Neuron (in vitro differentiated cells): ENCODE measurements at regions not wholly inside any gene's neighbourhood (a gene's known extent, or its start where the extent isn't known, plus 50 kb on each side); places are given as distances from the start of the nearest gene placed in this dataset.

ENCODE experiments used
- H2AFZ ChIP-seq: one replicate; pipeline ENCODE4 v1.6.1; 2013; ENCODE audit warnings: low read depth, mild to moderate bottlenecking, inconsistent platforms, low read length, moderate library complexity
- H3K27me3 ChIP-seq: one replicate; pipeline ENCODE4 v1.6.1; 2013; ENCODE audit warnings: low read length; ENCODE audit not compliant: insufficient read depth
- H3K36me3 ChIP-seq: one replicate; pipeline ENCODE4 v1.6.1; 2013; ENCODE audit warnings: low read length; ENCODE audit not compliant: insufficient read depth
- H3K4me1 ChIP-seq: one replicate; pipeline ENCODE4 v1.6.1; 2013; ENCODE audit warnings: low read length; ENCODE audit not compliant: insufficient read depth
- H3K4me3 ChIP-seq: 2 replicates; pipeline ENCODE4 v1.5.1; 2013; ENCODE audit warnings: mild to moderate bottlenecking, low read length, moderate library complexity
- H3K9me3 ChIP-seq: one replicate; pipeline ENCODE4 v1.6.1; 2013; ENCODE audit warnings: low read length

GRCh38 chr6:14246876-14247275 lies 129.3 kb downstream of the CD83 start:
- Histone ChIP-seq H3K4me3 (no peak overlapping the region), H2AFZ (no peak overlapping the region), H3K4me1 (peaks cover 17% of the 10 kb centered on the region), H3K9me3 (no peaks in the 10 kb centered on the region), H3K27me3 (no peaks in the 10 kb centered on the region), H3K36me3 (no peaks in the 10 kb centered on the region)

DNA sequence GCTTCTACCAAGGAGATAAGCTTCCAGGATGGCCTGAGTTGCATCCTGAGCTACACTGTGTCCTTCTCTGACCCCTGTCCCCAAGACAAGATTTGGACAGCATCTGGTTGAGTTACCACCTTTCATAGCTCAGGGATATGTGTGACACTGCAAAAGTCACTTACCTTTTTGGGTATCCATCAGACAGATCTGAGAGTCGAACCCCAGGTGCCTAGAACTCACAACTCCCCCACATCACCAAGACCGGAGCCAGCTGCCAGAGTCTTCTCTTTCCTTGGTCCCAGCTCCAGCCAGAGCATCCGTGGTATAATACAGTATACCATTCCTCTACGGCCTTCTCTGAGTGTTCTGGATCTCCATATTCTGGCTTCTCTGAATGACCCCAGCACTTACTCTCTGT lies 133.0 kb downstream of the CD83 start:
- H3K36me3 ChIP-seq = no peaks in the 10 kb centered on the region
- no peak overlapping the region for H3K4me3 ChIP-seq
- no peak overlapping the region for H2AFZ ChIP-seq
- no peaks in the 10 kb centered on the region for H3K9me3 ChIP-seq
- H3K4me1 ChIP-seq = peaks cover 15% of the 10 kb centered on the region
- peaks cover 5% of the 10 kb centered on the region for H3K27me3 ChIP-seq

DNA sequence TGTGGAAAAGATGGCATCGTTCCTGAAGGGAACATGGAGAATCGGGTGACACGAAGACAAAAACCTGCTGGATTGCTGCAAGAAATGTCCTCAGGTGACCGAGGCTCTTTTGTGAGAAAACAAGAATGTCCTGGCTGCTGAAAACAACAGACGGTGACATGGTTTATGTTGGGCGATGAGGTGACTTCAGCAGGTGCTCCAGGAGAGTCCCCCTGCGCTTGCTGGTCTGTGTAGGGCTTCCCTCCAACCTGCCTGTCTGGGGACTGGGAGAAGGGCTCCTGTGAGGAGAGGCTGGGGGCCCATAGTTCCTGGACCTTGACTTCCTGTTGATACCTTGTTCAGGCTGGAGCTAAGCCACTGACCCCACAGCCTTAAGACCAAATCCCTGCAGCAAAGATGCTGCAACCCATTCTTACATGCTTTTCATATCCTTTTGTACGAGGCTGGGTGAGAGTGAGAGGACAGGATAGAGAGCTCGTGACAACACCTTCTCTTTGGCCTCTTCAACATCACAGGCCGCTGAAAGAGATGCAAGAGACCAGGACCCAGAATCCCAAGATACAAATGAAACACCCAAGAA lies 134.8 kb downstream of the CD83 start:
- peaks cover 5% of the 10 kb centered on the region for H3K27me3 ChIP-seq
- no peaks in the 10 kb centered on the region for H3K4me1 ChIP-seq
- H2AFZ ChIP-seq = no peak overlapping the region
- H3K36me3 ChIP-seq = no peaks in the 10 kb centered on the region
- no peaks in the 10 kb centered on the region for H3K9me3 ChIP-seq
- no peak overlapping the region for H3K4me3 ChIP-seq

GRCh38 chr6:14254505-14254904 lies 136.9 kb downstream of the CD83 start:
- Histone ChIP-seq H3K4me1 (peaks cover 10% of the 10 kb centered on the region), H3K36me3 (no peaks in the 10 kb centered on the region)

DNA sequence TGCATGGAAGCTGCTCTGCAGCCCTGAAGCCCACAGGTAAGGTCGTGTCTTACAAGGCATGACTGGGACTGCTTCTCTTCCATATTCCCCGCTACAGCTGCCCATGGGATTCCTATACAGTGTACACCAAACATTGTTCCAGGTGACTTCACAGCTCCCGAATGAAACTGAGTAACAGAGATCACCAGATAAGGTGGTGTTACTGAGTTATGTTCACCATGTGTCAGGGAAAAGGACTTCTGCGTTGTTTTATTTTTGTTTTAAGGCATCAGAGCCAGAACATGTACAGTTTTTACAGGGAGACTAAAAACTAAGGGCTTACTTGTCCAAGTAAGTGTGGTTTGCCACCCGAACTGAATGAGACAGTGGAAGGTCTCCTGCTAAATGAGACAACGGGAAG lies 138.3 kb downstream of the CD83 start:
- H3K4me1 ChIP-seq = peaks cover 20% of the 10 kb centered on the region
- H3K9me3 ChIP-seq = no peaks in the 10 kb centered on the region
- H3K36me3 ChIP-seq = no peaks in the 10 kb centered on the region
- no peak overlapping the region for H2AFZ ChIP-seq
- no peak overlapping the region for H3K4me3 ChIP-seq
- peaks cover 5% of the 10 kb centered on the region for H3K27me3 ChIP-seq

More at GRCh38 chr6:14254505-14254904, 136.9 kb downstream of the CD83 start:
- H3K4me3 ChIP-seq = no peak overlapping the region
- no peaks in the 10 kb centered on the region for H3K9me3 ChIP-seq
- H2AFZ ChIP-seq = no peak overlapping the region
- peaks cover 5% of the 10 kb centered on the region for H3K27me3 ChIP-seq

DNA sequence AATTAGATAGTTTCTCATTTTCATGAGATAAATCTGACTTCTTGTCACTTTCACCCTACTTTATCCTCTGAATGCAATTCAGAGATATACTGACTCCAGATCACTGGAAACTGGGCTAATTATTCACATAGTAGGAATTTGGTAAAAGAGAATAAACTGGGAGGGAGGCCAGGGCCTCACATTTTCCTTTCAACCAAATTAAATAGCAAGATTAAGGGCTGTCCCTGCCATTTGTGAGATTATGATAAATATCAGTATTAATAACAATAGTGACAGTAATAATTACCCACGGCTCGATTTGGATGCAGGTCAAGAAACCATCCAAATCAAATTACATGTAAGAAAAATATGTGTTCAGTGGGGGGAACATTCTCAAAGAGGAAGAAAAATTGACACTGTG lies 140.5 kb downstream of the CD83 start:
- H3K9me3 ChIP-seq = no peaks in the 10 kb centered on the region
- peaks cover 20% of the 10 kb centered on the region for H3K4me1 ChIP-seq
- H3K4me3 ChIP-seq = no peak overlapping the region
- no peaks in the 10 kb centered on the region for H3K27me3 ChIP-seq
- H3K36me3 ChIP-seq = no peaks in the 10 kb centered on the region
- no peak overlapping the region for H2AFZ ChIP-seq

DNA sequence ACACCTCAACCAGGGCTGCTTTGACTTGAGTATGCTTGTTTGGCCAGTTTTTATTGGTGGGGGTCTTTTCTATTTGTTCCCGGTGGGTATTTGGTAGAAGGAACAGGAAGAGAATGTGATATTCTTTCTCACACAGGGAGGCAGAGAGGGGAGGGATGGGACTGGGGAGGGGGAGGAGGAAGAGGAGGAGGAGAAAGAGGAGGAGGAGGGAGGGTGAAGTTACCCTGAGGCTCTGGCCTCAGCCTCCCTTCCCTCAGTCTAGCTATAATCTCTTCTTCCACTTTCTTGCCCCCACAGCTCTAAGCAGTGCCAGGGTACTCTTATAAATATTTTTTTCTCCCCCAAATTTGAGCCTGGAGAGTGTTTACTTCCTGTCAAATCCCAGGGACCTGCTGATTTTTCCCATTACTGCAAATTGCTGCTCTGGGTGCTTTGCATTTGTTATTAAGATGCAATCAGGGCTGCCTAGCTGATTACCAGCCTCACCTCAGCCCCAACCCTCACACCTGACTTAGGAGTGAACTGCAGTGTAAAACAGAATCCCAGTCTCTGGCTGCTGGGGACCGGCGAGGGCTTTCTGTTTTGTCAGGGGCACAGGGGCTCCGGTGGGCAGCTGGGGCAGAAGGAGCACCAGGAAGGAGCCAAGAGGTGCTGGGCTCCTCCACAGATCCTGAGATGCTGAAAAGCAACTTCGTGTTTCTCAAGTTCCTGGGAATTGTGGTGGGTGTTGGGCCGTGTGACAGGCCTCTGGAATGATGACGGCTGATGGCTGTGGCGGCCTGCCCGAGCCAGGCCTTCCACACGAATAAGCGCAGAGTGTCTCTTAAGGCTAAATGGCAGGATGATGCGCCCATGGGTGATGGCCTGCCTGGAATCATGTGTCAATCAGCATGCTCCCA lies 141.4 kb downstream of the CD83 start:
- Histone ChIP-seq H3K36me3 (no peaks in the 10 kb centered on the region), H3K27me3 (no peaks in the 10 kb centered on the region)

GRCh38 chr6:14259594-14260152 lies 142.1 kb downstream of the CD83 start:
- Histone ChIP-seq H3K9me3 (no peaks in the 10 kb centered on the region), H3K4me3 (peak overlapping the region; percentile 28), H2AFZ (peak overlapping the region; percentile 81), H3K4me1 (peaks cover 20% of the 10 kb centered on the region), H3K36me3 (no peaks in the 10 kb centered on the region), H3K27me3 (no peaks in the 10 kb centered on the region)

More for the DNA sequence above, 141.4 kb downstream of the CD83 start:
- Histone ChIP-seq H3K9me3 (no peaks in the 10 kb centered on the region), H3K4me3 (peak overlapping the region; percentile 28), H3K4me1 (peaks cover 20% of the 10 kb centered on the region), H2AFZ (peak overlapping the region; percentile 81)

- Histone ChIP-seq H3K4me3 (no peak overlapping the region), H2AFZ (no peak overlapping the region), H3K36me3 (no peaks in the 10 kb centered on the region)
Measured at GRCh38 chr6:14260839-14261238, 143.3 kb downstream of the CD83 start.

GRCh38 chr6:14263881-14264424 lies 146.4 kb downstream of the CD83 start:
- Histone ChIP-seq H3K36me3 (no peaks in the 10 kb centered on the region), H3K4me3 (no peak overlapping the region), H3K9me3 (no peaks in the 10 kb centered on the region), H3K27me3 (no peaks in the 10 kb centered on the region), H2AFZ (no peak overlapping the region), H3K4me1 (peaks cover 15% of the 10 kb centered on the region)

More at GRCh38 chr6:14260839-14261238, 143.3 kb downstream of the CD83 start:
- Histone ChIP-seq H3K27me3 (no peaks in the 10 kb centered on the region), H3K4me1 (peaks cover 20% of the 10 kb centered on the region), H3K9me3 (no peaks in the 10 kb centered on the region)

DNA sequence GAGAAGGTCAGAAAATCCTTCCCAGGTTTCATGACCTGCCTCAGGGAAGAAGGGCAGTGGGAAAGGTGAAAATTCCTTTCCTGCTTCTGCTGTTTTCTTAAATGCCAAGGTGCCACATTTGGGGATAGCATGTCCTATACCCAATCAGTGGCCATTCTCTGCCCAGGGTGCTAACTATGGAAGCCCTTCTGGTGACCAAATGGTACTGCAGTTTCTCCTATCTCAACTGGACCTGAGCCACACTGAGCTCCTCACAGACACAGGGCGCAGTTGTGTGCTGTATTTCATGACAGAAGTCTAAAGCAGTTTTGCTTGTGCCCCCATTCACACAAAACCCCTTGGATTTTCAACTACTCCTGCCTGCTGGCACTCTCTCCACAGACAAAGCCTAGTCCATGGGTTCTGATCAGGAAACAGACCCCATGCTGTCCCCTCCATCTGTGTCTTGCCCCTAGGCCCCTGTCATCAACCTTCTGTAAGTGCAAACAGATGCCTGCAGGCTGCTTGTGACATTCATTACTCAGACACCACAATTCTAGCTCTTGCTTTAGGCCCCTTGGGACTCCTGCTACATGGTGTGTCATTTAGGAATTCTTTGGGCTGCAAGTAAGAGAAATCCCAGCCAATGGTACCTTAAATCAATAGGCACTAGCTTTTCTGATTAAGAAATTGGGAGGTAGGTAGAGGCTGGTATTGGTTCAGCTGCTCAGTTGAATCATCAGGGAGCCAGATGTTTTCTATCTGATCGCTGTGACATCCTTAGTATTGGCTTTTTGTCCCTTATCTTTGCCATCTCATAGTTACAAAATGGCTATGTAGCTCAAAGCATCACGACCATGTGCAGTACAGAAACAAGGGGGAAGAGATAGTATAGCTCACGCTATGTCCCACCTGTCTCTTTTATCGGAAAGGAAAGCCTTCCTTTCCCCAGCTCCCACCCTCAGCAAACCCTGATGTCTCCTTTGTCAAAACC lies 147.8 kb downstream of the CD83 start:
- Histone ChIP-seq H3K9me3 (no peaks in the 10 kb centered on the region), H3K4me3 (no peak overlapping the region), H2AFZ (no peak overlapping the region), H3K36me3 (no peaks in the 10 kb centered on the region), H3K4me1 (peaks cover 1% of the 10 kb centered on the region), H3K27me3 (no peaks in the 10 kb centered on the region)

- no peaks in the 10 kb centered on the region for H3K4me1 ChIP-seq
- H3K36me3 ChIP-seq = no peaks in the 10 kb centered on the region
- no peak overlapping the region for H3K4me3 ChIP-seq
- no peak overlapping the region for H2AFZ ChIP-seq
- peaks cover 4% of the 10 kb centered on the region for H3K9me3 ChIP-seq
- no peaks in the 10 kb centered on the region for H3K27me3 ChIP-seq
Measured at GRCh38 chr6:14266266-14266665, 148.7 kb downstream of the CD83 start.
